ENCODE measurements at regions not wholly inside any gene's neighbourhood (a gene's known extent, or its start where the extent isn't known, plus 50 kb on each side); places are given as distances from the start of the nearest gene placed in this dataset.

GRCh38 chr3:178308771-178309170, 227.5 kb upstream of the KCNMB2 start:
- TF ChIP-seq CTCF (IDR thresholded peaks at IDR 0.05), result no peak
- H3K9me3 ChIP-seq, result no peaks in the 10 kb centered on the region
- H3K27ac ChIP-seq, result no peak overlapping the region
- no peaks in the 10 kb centered on the region for H3K27me3 ChIP-seq
- H3K4me3 ChIP-seq, result no peak overlapping the region
- H3K4me1 ChIP-seq, result peaks cover 0 to 3% (median 0%) of the 10 kb centered on the region in 4 donors
- no peaks in the 10 kb centered on the region for H3K36me3 ChIP-seq
- intact Hi-C loops (cut with DNase I; ENCODE audit: low total_unique reads), result no loop called here
- no peak for DNase-seq

- no peak overlapping the region for H3K27ac ChIP-seq
- H3K9me3 ChIP-seq, result no peaks in the 10 kb centered on the region
- H3K4me3 ChIP-seq, result no peak overlapping the region
- no peaks in the 10 kb centered on the region for H3K27me3 ChIP-seq
- intact Hi-C loops (cut with DNase I; ENCODE audit: low total_unique reads), result loop anchor here (10.0 kb wide), 1 partner anchor 946 kb away; no protein-coding TSS in a partner anchor
- DNase-seq, result no peak
- H3K4me1 ChIP-seq, result peaks cover 0 to 3% (median 0%) of the 10 kb centered on the region in 4 donors
- TF ChIP-seq CTCF (IDR thresholded peaks at IDR 0.05), result no peak
- H3K36me3 ChIP-seq, result no peaks in the 10 kb centered on the region
Measured at GRCh38 chr3:178310949-178311348, 225.3 kb upstream of the KCNMB2 start.

- TF ChIP-seq CTCF (IDR thresholded peaks at IDR 0.05), result no peak
- no peaks in the 10 kb centered on the region for H3K36me3 ChIP-seq
- peaks cover 0 to 2% (median 0%) of the 10 kb centered on the region in 4 donors for H3K4me1 ChIP-seq
- DNase-seq, result no peak
- no peaks in the 10 kb centered on the region for H3K27me3 ChIP-seq
- no peaks in the 10 kb centered on the region for H3K9me3 ChIP-seq
- no peak overlapping the region for H3K27ac ChIP-seq
- intact Hi-C loops (cut with DNase I; ENCODE audit: low total_unique reads), result loop anchor here (10.0 kb wide), 1 partner anchor 949 kb away; no protein-coding TSS in a partner anchor
- H3K4me3 ChIP-seq, result no peak overlapping the region
Measured at GRCh38 chr3:178313716-178314115, 222.5 kb upstream of the KCNMB2 start.

DNA sequence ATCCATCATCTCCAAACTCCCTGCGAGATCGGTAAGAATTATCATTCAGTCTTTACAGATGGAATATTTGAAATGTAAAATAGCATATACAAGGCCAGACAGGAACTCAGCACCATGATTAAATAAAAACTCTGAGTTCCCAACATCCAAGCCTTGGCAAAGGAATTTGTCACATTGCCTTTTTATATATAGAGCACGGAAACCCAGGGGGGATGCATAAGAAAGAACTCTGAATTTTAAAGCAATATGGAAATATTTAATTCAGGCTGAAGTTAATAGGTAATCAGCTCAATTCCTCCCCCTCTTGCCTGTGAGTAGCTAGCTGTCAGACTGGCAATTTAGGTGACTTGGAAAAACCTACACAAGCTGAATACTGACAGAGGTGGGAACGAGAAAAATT, 217.9 kb upstream of the KCNMB2 start:
- H3K4me1 ChIP-seq, result peaks cover 0 to 27% (median 12%) of the 10 kb centered on the region in 4 donors
- intact Hi-C loops (cut with DNase I; ENCODE audit: low total_unique reads), result loop anchor here (10.0 kb wide), 1 partner anchor 954 kb away; no protein-coding TSS in a partner anchor
- no peaks in the 10 kb centered on the region for H3K9me3 ChIP-seq
- no peaks in the 10 kb centered on the region for H3K36me3 ChIP-seq
- H3K27ac ChIP-seq, result no peak overlapping the region
- no peak overlapping the region for H3K4me3 ChIP-seq
- no peak for DNase-seq
- no peaks in the 10 kb centered on the region for H3K27me3 ChIP-seq
- TF ChIP-seq CTCF (IDR thresholded peaks at IDR 0.05), result no peak

DNA sequence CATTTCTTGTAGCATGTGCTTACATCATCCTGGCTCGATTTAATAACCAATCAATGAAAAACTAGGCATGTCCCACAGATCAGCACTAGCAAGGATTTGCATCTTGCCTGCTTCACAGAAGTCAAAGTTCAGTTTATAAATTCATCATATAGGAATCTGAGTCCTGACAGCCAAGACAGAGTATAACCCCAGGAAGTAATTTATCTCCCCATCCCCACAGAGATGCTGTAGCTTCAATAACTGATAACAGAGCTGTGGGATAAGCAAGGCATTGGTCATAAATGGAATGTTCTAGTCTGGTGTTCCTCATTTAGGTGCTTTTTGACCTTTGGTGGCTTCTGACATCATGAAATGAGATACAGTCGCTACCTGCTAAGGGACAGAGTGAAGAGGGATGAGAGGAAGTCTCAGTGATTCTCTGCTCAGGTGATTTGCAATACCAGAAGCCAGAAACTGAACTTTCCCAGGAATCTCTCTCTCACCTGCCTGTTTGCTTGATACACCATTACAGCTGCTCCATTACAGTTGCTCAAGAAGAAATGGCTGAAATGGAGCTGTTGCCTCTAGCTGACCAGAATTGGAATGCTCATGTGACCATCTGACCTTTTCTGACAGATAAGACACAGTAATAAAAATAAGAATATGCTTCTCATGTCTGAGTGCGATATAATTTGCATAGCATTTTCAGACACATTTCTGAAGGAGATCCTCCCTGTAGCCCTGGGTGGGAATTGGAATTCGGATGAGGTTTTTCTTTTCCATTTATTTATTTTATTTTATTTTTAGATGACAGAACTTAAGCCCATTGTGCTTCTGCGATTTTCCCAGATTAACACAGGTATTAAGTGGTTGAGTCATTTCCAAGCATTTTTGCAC, 217.1 kb upstream of the KCNMB2 start:
- H3K36me3 ChIP-seq, result no peaks in the 10 kb centered on the region
- no peak for TF ChIP-seq CTCF (IDR thresholded peaks at IDR 0.05)
- H3K27ac ChIP-seq, result no peak overlapping the region
- DNase-seq, result no peak
- intact Hi-C loops (cut with DNase I; ENCODE audit: low total_unique reads), result loop anchor here (10.0 kb wide), 1 partner anchor 954 kb away; no protein-coding TSS in a partner anchor
- H3K9me3 ChIP-seq, result no peaks in the 10 kb centered on the region
- no peaks in the 10 kb centered on the region for H3K27me3 ChIP-seq
- H3K4me3 ChIP-seq, result no peak overlapping the region
- peaks cover 0 to 30% (median 12%) of the 10 kb centered on the region in 4 donors for H3K4me1 ChIP-seq
